ENCODE measurements at regions not wholly inside any gene's neighbourhood (a gene's known extent, or its start where the extent isn't known, plus 50 kb on each side); places are given as distances from the start of the nearest gene placed in this dataset.

- TF ChIP-seq ZFP3 (CRISPR knock-in tag; IDR thresholded peaks at IDR 0.05) (no peak), ISL1 (CRISPR knock-in tag; IDR thresholded peaks at IDR 0.05) (no peak), PPARA (CRISPR knock-in tag; IDR thresholded peaks at IDR 0.05; ENCODE audit: borderline replicate concordance) (no peak), ARNTL (CRISPR knock-in tag; IDR thresholded peaks at IDR 0.05; ENCODE audit: borderline replicate concordance, low read depth) (no peak), BACH2 (CRISPR knock-in tag; IDR thresholded peaks at IDR 0.05; ENCODE audit: borderline replicate concordance) (no peak), POU6F1 (CRISPR knock-in tag; IDR thresholded peaks at IDR 0.05; ENCODE audit: borderline replicate concordance, low read depth) (no peak)
These were observed 87.0 kb upstream of the RUNX1 start for GRCh38 chr21:35136106-35136505.

Data from SK-N-SH treated with all-trans-retinoic acid at 6 μM for 48 hours (cell line).